ENCODE measurements at regions not wholly inside any gene's neighbourhood (a gene's known extent, or its start where the extent isn't known, plus 50 kb on each side); places are given as distances from the start of the nearest gene placed in this dataset.
"Not testable (repeated sequence)": the region's sequence is repeated elsewhere in the genome, so short reads cannot be mapped to it uniquely, and the experiment has no call there.

GRCh38 chr1:232744847-232745246 is 60.4 kb upstream of the MAP10 start:
- DNase-seq (ENCODE audit: low read depth in 1 of 2, low spot score in 1 of 2) = no peak
- H3K27ac ChIP-seq (replicated peaks) = no peak overlapping the region
- H3K4me3 ChIP-seq (replicated peaks; ENCODE audit: insufficient read depth, low read length) = no peak overlapping the region
- no peaks in the 10 kb centered on the region for H3K27me3 ChIP-seq (ENCODE audit: insufficient read depth, poor library complexity, severe bottlenecking)
- TF ChIP-seq GABPA (IDR thresholded peaks at IDR 0.05; ENCODE audit: low read depth) (no peak), SPI1 (IDR thresholded peaks at IDR 0.05; ENCODE audit: borderline replicate concordance, low read depth) (no peak), REST (IDR thresholded peaks at IDR 0.05; ENCODE audit: insufficient replicate concordance, low read depth) (no peak), POLR2AphosphoS5 (IDR thresholded peaks at IDR 0.05; ENCODE audit: low read depth) (no peak), CTCF (IDR thresholded peaks at IDR 0.05; ENCODE audit: insufficient read depth, low read length) (no peak)

GRCh38 chr1:232745698-232746097 is 59.5 kb upstream of the MAP10 start:
- not testable (repeated sequence) for DNase-seq (ENCODE audit: low read depth in 1 of 2, low spot score in 1 of 2); H3K27ac ChIP-seq (replicated peaks); H3K4me3 ChIP-seq (replicated peaks; ENCODE audit: insufficient read depth, low read length); H3K27me3 ChIP-seq (ENCODE audit: insufficient read depth, poor library complexity, severe bottlenecking)

GRCh38 chr1:232748910-232749368 is 56.3 kb upstream of the MAP10 start:
- TF ChIP-seq SPI1 (IDR thresholded peaks at IDR 0.05; ENCODE audit: borderline replicate concordance, low read depth) (no peak), POLR2AphosphoS5 (IDR thresholded peaks at IDR 0.05; ENCODE audit: low read depth) (no peak), REST (IDR thresholded peaks at IDR 0.05; ENCODE audit: insufficient replicate concordance, low read depth) (no peak), GABPA (IDR thresholded peaks at IDR 0.05; ENCODE audit: low read depth) (no peak), CTCF (IDR thresholded peaks at IDR 0.05; ENCODE audit: insufficient read depth, low read length) (no peak)
- no peak for DNase-seq (ENCODE audit: low read depth in 1 of 2, low spot score in 1 of 2)
- H3K4me3 ChIP-seq (replicated peaks; ENCODE audit: insufficient read depth, low read length) = no peak overlapping the region
- no peaks in the 10 kb centered on the region for H3K27me3 ChIP-seq (ENCODE audit: insufficient read depth, poor library complexity, severe bottlenecking)
- no peak overlapping the region for H3K27ac ChIP-seq (replicated peaks)

- no peak overlapping the region for H3K4me3 ChIP-seq (replicated peaks; ENCODE audit: insufficient read depth, low read length)
- DNase-seq (ENCODE audit: low read depth in 1 of 2, low spot score in 1 of 2) = peak in 1 of 2 experiments; percentile 19
- TF ChIP-seq CTCF (IDR thresholded peaks at IDR 0.05; ENCODE audit: insufficient read depth, low read length) (no peak), POLR2AphosphoS5 (IDR thresholded peaks at IDR 0.05; ENCODE audit: low read depth) (no peak), GABPA (IDR thresholded peaks at IDR 0.05; ENCODE audit: low read depth) (no peak), SPI1 (IDR thresholded peaks at IDR 0.05; ENCODE audit: borderline replicate concordance, low read depth) (no peak; the same call in 1 of the 2 replicates), REST (IDR thresholded peaks at IDR 0.05; ENCODE audit: insufficient replicate concordance, low read depth) (no peak)
These were observed 53.6 kb upstream of the MAP10 start for GRCh38 chr1:232751393-232752140.

More at GRCh38 chr1:232751393-232752140, 53.6 kb upstream of the MAP10 start:
- Histone ChIP-seq H3K27ac (replicated peaks) (no peak overlapping the region), H3K27me3 (ENCODE audit: insufficient read depth, poor library complexity, severe bottlenecking) (no peaks in the 10 kb centered on the region)

Data from HL-60 (cell line).